ENCODE measurements at regions not wholly inside any gene's neighbourhood (a gene's known extent, or its start where the extent isn't known, plus 50 kb on each side); places are given as distances from the start of the nearest gene placed in this dataset.
A peak's percentile ranks its signal among the peaks of the same experiment; 100 is the strongest.
"Not testable (repeated sequence)": the region's sequence is repeated elsewhere in the genome, so short reads cannot be mapped to it uniquely, and the experiment has no call there.

- no peak for DNase-seq
Measured at GRCh38 chr11:39668640-39669039, 1790.8 kb downstream of the LRRC4C start.

DNA sequence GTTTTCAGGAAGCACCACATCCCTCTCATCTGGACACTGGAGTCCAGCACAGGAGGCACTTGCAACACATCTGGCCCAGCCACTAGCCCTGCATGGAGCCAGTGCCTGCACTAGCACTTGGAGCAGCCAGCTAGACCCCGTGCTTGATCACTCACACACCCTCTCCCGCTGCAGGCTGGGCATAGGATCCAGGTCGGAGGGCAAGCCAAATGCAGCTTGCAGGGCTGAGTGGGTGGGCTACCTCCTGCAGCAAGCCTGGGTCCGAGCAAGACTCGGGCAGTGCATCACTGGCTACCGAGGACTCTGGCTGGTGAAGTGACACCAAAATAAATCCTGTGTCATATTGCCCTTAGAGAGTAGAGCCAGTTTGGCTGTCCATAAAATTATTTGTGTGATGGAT, 1795.4 kb downstream of the LRRC4C start:
- DNase-seq, result no peak

- no peak for DNase-seq
Measured at GRCh38 chr11:39661890-39662289, 1797.6 kb downstream of the LRRC4C start.

- DNase-seq, result no peak
Measured at GRCh38 chr11:39651857-39652461, 1807.5 kb downstream of the LRRC4C start.

DNA sequence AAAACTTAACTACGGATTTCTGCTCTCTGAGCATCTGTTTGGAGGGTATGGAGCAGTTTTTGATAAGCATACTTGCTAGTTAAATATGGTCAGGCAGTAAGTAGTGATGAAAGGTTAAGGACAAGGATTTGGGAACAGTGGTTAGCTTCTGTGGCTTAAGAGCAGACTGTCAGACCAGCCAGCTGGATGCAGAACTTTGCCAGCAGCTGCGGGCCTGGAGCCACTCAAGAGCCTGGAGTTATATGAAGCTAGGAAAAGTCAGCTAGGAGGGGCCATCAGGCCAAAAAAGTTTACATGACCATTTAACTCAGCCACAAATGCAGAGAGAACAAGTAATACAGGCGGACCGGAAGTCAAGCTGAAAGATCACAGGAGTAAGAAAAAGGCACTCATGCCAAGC, 1817.7 kb downstream of the LRRC4C start:
- no peak for DNase-seq

DNA sequence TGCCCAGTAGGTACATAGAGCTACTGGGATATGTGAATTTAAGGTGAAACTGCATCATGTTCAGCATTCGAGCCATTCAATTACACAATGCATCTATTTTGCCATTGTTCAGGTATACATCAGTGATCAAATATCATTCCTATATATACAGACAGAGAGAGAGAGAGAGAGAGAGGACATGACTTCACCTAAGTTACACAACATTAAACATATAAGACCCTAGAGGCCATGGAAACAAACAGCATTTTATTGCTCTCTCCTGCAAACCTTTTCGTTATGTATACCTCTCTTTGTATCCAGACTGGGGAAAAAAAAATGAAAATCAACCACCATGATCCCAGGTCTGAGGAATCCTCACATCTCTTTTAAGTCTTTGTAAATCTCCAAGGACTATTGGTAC, 1829.1 kb downstream of the LRRC4C start:
- no peak for DNase-seq

- no peak for DNase-seq
Measured at GRCh38 chr11:39628311-39628710, 1831.1 kb downstream of the LRRC4C start.

DNA sequence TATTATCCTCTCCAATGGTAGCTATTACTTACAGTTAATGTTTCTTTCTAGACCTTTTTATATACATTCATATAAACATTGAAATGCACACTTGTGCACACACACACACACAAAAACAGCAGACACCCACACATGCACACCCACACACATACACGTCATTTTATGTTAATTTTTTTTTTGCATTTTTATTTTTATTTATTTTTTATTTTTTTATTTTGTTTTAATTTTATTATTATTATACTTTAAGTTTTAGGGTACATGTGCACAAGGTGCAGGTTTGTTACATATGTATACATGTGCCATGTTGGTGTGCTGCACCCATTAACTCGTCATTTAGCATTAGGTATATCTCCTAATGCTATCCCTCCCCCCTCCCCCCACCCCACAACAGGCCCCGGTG, 1839.1 kb downstream of the LRRC4C start:
- DNase-seq, result not testable (repeated sequence)

DNA sequence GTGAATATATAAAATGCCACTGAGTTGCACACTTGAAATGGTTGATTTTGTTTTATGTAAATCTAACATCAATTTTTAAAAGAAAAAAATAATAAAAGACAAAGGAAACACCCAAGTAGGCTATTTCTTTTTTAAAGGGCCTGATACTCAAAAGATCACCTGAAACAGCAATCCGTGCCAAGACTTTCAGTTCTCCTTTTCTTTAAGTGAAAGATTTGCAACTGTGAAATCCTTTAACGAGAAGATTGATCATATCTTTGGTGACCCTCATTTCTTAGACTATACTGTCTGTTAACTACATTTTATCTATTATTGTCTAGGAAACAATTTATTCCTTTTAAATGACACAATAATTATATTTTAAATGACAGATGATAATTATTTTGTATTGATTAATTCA, 1841.5 kb downstream of the LRRC4C start:
- no peak for DNase-seq

DNA sequence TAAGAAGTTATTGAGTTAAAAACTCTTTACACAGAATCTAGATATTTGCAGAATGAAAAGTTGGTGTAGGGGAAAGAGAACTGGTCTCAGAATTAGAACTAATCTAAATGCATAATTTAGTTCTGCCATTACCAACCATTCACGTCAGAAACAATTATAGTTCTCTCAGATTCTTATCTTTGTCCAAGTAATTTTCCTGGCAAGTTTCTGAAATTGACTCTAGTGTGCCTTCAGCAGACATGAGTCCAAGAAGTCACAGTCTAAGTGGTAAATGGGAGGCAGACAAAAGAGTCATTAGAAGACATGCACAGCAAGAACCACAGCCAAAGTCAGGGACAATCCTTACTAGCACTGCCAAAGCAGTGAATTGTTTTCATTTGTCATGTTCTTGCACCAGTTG, 1870.1 kb downstream of the LRRC4C start:
- no peak for DNase-seq

DNA sequence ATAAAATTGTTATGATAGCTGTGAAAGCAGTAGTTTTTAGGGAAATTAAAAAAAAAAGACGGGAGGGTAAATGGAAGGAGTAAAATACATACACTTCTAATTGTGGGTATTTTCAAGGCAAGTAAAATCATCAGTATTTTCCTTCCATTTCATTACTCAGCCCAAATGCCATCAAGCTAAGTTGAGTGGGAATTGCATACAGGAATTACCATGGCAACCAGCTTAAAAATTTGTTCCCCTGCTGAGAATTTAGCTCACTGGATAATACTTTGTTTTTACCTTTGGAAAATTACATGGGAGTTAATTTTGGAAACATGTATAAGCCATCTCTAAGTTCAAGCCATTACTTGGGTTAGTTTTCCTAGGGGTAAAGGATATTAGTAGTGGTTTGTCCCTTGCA, 1873.4 kb downstream of the LRRC4C start:
- DNase-seq, result no peak

GRCh38 chr11:39571081-39571480, 1888.4 kb downstream of the LRRC4C start:
- no peak for DNase-seq

GRCh38 chr11:39570526-39570925, 1888.9 kb downstream of the LRRC4C start:
- DNase-seq, result peak; percentile 30

GRCh38 chr11:39569789-39570188, 1889.7 kb downstream of the LRRC4C start:
- no peak for DNase-seq

GRCh38 chr11:39542460-39542859, 1917.0 kb downstream of the LRRC4C start:
- DNase-seq, result no peak

GRCh38 chr11:39541945-39542351, 1917.5 kb downstream of the LRRC4C start:
- DNase-seq, result peak; percentile 13

DNA sequence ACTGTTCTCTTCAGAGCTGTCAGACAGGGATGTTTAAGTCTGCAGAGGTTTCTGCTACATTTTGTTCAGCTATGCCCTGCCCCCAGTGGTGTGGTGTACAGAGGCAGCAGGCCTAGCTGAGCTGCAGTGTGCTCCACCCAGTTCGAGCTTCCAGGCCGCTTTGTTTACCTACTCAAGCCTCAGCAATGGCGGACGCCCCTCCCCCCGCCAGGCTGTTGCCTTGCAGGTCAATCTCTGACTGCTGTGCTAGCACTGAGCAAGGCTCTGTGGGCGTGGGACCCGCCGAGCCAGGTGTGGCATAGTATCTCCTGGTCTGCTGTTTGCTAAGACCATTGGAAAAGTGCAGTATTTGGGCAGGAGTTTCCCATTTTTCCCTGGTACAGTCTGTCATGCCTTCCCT, 1923.1 kb downstream of the LRRC4C start:
- not testable (repeated sequence) for DNase-seq

Data from hematopoietic multipotent progenitor cell treated with erythropoietin and hydrocortisone succinate and interleukin-3 and kit ligand, for 6 days (in vitro differentiated cells).